Suppressor macrophage treated with lipopolysaccharide for 1 hour (primary cell): ENCODE measurements at regions not wholly inside any gene's neighbourhood (a gene's known extent, or its start where the extent isn't known, plus 50 kb on each side); places are given as distances from the start of the nearest gene placed in this dataset.
"Not testable (repeated sequence)": the region's sequence is repeated elsewhere in the genome, so short reads cannot be mapped to it uniquely, and the experiment has no call there.

Experiments
- DNase-seq, 3 donors: peaks; one replicate each; pipeline ENCODE4 v3.0.0-alpha.2; 2020 to 2022

DNA sequence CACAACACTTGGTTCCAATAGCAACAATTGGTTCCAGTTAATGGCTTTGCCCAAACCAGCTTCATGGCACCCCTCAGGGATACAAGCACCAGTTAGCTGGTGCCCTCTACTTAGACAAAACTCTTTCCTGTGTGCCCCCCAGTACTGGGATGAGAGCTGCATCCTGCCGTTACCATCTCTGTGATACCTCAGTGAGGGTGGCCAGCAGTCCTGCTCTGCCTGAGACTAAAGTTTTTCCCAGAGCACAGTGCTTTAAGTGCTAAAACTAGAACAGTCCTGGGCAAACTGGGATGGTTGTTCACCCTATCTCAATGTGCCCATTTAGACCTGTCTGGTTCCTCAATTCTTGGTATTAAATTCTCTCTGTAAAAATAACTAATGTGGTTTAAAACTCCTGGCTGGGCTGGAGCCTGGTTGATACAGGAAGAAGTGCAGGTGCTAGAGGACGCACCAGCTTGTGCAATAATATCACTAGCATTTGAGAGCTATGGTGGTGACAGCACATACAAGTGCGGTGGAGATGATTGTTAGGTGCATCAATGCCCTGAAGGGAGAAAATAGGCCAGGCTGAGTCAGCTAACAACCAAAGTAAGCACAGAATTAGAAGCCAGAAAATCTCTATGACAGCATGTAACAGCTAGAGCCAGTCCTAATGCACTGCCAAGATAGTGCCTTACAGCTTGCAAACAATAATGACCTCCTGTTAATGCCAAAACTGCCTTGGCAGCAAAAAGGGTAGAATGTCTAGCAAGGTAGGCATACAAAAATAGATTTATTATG is 179.8 kb upstream of the GALNT2 start:
- DNase-seq: no peak

DNA sequence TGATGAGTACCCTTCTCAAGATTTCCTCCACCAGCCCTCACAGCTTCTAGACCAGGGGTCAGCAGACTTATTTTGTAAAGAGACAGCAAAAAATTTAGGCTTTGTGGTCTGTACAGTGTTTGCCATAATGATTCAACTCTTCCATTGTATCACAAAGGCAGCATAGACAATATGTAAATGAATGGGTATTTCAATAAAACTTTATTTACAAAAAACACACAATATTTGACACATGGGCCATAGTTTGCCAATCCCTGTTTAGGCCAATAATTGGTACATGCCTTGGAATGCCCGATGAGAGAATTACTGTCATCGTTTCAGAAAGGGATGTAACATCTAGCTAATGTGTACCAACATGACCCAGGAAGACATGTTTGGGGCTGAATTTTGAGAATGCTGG is 178.9 kb upstream of the GALNT2 start:
- DNase-seq: no peak

DNA sequence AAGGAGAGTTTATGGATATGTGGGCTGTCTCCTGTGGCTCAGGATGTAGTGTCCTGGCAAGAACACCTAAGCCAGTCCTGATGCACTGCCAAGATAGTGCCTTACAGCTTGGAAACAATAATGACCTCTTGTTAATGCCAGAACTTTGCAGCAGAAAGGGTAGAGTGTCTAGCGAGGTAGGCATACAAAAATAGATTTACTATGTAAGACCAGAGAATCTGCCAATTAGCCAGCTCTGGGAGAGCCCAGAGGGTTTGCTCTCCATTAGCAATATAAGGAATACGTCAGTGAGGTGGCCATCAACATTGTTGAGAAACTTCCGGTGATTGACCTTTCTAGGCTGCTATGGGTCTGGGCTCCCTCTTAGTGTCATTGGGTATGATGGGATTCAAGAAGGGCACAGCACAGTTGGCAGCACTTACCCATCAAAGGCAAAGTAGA is 178.5 kb upstream of the GALNT2 start:
- DNase-seq: no peak

DNA sequence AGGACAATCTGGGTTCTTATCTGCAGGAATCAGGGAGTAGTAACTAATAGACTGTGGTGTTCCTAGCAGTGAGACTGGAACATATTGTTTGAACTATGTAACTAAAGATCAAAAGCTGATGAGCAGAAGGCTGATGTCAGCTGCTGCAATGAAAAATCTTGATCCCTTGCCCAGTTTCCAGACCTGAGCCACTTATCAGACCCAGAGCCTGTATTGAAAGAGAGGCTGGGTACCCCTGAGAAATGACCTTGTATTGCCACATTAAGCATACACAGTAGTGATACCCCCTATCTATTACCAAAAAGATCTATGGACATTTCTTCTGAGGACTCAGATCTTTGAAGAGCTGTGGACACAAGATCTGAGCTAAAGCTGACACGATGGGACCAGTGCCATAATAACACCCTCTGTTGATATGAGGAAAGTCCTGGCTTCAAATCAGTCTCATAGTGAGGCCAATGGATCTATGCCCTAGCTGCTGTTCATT is 178.0 kb upstream of the GALNT2 start:
- no peak for DNase-seq

DNA sequence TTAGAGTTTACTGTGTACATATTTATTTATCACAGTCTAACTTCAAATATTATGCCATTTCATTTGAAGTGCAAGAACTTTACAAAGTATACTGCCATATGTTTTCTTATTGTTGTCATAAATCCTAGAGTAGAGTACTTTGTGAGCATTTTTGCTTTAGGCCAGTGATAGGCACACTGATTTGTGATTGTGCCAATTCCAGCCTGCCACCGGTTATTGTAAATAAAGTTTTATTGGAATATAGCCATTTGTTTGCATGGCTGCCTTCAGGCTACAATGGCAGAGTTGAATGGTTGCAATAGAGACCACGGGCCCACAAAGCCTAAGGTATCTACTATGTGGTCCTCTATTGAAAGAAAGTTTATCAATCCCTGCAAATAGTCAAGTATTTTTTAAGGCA is 175.8 kb upstream of the GALNT2 start:
- no peak for DNase-seq

DNA sequence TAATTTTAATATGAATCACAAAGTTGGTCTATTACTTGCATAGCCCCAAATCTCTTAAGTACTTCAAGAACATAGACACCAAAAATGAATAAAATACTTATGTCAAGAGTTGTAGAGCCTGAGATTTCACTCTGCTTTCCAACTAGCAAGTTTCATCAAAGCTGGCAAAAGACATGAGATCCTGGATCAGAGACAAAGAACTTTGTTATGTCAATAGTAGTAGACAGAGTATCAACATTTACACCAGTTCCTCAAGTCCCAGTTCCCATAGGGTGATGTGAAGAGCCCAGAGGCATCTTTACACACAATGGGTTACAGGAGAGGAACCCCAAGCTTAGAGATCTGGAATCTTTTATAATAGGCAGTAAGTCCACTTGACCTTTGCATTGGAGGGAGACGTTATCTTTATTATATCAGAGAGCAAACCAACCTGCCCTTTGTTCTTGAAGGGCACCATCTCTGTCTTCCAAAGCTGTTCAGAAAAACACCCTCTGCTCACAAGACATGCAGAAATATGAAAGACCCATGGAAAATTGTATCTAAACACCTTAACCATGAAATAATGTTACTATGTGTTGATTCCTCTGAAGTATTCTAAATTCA is 174.4 kb upstream of the GALNT2 start:
- DNase-seq: no peak

DNA sequence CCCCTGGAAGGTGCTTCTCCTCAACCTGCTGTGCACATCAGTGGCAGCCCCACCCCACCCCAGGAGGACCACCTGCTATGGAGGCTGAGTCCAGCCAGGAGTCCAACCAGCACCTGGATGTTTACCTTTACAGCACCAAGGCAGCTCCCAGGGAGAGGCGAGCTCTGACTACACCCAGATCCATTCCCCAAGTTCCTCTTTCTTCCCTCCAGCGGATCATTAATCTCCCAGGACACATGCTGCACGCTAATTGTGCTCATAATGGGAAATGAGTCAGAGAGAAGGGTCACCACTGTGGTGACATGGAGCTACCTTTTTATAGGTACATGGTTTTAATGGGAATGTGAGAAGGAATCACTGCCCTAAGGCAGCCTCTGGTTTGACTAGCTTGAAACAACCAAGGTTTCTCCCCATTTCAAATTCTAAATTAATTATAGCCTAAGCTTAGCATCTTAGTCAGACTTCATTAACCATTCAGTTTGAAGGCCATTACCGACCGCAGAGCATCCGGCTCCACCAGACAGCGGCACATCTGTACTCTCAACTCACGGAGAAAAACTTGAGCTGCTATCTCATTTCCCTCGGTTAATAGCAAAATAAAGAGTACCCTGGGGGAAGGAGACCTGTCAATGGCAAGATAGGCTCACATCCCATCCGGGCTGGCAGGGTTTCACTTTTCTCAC is 173.1 kb upstream of the GALNT2 start:
- peak in 2 of 3 donors; percentile 6 to 17 for DNase-seq

DNA sequence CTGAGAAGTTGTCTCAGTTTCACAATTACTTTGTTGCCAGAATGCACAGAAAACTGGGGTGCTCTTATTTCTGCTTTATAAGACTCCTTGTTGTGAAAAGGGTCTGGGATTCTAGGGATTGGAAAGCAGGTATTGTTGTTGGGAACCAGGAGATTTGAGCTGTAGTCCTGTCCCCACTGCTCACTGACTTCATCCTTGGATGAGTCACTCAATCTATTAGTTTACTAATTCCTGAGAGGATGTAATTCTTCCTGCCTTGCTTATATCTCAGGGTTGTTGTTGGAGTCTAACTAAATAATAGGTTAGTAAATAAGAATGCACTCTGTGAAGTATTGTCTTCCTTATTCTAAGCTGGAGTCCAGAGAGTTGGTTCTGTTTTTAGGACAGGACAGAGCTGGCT is 172.5 kb upstream of the GALNT2 start:
- no peak for DNase-seq

DNA sequence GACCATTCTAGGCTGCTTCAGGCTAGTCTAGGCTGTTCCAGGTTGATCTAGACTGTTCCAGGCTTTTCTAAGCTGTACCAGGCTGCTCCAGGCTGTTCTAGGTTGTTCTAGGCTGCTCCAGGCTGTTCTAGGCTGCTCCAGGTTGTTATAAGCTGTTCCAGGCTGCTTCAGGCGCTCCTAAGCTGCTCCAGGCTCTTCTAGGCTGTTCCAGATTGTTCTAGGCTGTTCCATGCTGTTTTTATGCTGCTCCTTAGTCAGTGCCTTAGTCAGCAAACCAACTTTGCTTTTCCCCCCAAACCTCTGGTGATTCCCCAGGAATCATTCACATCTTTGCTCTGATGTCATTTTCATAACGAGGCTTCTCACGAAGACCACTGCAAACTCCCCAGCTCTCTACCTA is 171.4 kb upstream of the GALNT2 start:
- DNase-seq: no peak

DNA sequence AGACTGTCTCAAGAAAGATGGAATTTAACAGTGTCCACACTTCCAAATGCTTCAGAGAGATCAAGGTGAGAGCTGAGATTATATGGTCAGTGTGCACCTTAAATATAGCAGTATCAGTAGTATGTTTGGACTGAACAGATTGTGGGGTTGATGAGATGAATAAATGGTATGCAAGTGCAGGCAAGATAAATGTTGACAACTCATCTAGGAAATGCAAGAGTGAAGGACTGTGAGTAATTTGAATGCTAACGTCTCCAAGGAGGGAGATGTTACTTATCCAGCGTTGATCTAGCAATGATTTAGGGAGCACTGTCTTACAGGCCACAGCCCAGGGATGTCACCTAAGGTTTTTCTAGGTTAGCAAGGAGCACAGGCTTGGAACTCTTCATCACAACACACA is 170.7 kb upstream of the GALNT2 start:
- no peak for DNase-seq

DNA sequence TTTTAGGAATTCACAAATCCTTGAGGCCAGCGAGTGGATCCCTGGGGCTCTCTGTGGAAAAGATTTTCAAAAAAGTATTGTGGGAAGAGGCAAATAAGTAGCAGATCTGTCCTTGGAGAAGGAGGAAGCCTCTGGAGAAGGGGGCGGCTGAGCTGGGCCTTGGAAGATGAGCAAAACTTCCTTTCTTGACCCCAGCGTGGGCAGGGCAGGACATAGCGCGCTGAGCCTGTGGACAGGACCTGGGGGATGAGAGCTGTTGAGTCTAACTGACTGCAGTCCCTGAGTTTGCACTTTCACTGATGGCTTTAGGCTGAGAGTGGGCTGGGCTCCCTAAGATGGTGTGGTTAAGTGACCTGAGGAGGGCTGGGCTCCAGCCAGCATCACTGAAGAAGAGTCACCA is 170.2 kb upstream of the GALNT2 start:
- DNase-seq: peak; percentile 32 to 44 (median 38)

DNA sequence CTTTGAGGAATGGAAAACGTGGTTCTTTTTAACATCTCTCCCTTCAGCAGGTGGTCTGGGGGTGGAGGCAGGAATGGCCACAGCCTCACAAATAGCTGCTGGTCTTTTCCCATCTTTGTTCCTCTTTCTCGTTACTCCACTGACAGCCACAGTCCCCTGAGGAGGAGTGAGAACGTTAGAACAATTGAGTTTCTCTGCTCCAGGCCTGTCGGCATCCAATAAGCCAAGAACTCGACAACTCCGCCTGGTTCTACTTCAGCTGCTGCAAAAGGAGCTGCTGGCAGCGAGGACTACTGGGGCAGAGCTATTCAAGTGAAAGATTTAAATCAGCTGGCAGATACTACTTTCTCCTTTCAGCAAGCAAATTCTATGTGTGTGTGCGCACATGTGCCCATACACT is 169.5 kb upstream of the GALNT2 start:
- DNase-seq: peak in 2 of 3 donors; percentile 8

DNA sequence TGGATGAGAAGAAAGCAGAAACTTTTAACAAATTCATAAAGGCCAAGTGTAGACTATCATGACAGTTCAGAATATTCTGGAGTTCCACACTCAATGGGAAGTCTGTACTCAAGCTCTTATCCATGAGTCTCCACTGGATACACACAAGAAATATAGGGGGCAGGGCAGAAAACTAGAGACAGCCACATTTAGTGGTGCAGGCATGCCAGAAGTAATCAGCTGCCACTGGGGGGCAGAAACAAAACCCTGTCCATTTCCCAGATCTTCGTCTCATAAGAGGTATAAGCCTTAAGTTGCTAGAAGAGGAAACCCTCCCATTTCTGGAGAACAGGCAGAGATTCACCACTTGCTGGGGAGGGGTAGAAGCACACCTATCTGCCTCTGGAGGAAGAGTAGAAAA is 166.8 kb upstream of the GALNT2 start:
- no peak for DNase-seq

DNA sequence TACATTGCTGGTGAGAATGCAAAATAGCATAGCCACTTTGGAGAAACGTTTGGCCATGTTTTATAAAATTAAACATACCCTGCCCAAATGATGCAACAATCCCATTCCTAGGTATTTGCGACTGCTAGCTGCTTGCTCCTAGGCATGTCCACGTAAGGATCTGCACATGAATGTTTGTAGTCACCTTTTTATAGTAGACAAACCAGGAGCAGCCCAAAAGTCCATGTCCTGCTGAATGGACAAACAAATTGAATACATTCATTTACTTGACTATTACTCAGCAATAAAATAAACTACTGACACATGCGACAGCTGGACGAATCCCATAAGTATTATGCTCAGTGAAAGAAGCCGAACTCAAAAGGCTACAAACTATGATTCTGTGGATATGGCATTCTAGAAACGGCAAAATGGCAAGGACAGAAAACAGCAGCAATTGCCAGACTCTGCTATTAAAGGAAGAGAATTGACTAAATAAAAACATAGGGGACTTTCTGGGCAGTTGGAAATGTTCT is 161.9 kb upstream of the GALNT2 start:
- DNase-seq: no peak

DNA sequence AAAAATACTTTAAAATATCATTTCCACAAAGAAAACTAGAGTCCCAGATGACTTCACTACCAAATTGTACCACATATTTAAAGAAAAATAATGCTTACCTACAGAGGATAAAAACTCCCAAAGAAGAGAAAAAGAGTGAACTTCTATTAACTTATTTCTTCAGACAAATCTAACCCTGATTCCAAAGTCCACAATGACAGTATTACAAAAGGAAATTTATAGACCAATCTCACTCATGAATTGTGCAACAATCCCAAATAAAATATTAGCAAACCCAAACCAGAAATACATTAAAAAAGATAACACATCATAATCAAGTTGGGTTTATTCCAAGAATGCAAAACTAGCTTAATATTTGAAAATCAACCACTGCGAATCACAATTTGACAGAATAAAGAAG is 161.4 kb upstream of the GALNT2 start:
- DNase-seq: no peak

DNA sequence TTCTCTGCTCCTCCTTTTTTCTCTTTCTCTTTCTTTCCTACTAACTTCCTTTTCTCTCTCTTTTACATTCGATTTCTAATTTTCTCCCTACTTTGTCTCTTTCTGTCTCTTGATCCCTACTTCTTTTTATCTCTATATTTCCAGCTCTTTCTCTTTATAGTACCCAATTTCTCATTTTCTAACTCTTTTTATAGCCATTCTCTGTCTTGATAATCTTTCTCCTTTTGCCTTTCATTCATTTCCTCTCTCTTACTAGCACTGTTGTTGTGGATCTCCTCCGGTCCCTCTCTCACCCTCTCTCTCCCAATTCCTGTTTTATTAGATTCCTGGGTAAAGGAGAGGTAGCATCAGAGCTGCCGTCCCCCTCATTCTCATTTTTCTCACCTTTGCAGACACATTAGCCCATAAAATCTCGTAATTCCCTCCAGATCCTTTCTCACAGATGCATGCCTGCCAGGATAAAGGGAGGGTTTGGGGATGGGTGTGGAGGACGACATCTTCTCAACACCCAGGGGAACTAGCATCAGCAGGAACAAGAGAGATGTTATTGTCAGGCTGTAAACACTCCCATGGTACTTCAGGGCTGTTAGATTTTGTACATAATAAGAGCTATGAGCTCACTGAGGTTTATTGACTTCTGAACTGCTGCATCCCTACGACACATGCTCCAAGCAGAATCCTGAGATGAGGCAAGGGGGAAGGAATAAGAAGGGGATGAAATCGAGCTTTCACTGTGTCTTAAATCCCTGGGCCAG is 159.0 kb upstream of the GALNT2 start:
- no peak for DNase-seq

DNA sequence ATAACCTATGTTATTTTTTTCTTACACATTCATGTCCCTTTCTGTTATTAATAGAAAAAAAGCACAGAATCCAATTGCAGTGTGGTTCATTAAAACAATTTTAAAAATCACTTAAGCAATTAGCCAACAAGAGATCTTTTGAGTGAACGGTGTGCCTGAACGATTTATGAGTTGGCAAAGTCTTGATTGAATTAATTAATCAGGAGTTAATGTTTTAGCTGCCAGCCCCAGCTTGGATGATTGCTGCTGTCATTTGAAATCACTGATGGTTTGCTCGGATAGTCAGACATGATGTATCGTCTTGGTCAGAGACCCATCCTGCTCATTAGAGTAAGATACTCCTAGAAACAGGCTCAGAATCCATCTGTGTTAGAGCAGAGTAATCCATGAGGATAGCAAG is 158.3 kb upstream of the GALNT2 start:
- no peak for DNase-seq

DNA sequence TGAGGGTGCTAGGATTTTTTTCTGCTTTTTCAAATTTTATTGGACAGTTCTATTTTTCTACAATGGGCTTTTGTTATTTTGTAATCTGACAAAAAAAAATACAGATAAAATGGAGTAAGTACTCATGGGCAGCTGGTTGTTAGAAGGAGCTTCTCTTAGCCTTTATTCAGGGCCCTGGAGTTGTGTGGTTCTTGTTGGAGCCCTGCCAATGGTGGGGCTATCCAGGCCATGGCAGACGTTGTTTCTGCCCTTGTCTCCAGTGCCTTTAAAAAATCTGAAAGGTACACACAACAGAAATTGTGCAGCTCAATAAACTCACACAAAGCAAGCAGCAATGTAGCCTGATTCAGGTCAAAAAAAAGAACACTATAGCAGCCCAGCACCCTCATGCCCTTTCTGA is 153.5 kb upstream of the GALNT2 start:
- DNase-seq: no peak

DNA sequence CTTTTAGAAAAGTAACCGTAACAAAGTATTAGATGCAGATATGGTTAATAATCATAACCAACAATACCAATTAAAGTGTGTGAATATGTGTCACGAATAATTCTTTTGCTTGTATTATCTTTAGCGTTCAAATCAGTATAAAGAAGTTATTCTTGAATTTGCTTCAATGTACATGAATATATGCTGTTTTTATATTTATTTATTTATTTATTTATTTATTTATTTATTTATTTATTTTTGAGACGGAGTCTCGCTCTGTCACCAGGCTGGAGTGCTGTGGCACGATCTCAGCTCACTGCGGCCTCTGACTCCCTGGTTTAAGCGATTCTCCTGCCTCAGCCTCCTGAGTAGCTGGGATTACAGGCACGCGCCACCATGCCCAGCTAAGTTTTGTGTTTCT is 147.6 kb upstream of the GALNT2 start:
- not testable (repeated sequence) for DNase-seq

DNA sequence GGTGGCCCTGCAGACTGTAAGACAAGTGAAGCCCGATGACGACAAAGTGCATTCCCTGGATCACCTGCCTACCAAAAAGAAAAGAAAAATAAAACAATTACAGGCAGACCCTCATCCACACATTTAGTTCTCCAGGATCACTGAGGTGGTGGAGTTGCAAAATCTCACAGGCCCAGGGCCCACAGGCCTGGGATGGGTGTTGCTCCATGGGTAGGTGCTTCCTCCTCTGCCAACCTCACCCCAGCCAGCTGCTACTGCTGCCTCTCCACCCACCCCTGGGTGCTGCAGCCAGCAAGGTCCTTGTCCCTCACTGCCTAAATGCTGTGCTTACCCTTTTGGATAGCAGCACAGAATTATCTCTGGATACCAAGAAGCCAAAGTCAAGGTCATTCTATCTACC is 146.4 kb upstream of the GALNT2 start:
- DNase-seq: peak in 1 of 3 donors; percentile 6

DNA sequence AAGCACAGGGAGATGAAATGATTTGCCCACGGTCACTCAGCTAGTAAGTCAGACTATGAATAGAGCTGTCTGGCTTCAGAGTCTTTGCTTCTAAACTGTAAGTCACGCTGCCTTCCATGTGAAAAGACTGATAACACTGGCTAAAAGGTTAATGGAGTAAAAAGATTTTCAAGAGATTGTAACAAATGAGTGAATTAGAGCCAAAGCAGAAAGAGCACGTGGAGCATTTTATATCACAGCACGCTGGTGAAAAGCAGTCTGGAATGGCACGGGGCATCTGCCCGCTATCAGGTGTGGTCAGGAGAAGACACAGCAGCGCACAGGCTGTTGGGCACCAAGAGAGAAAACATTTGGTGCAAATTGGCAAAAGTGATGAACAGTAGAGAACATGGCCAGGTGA is 144.8 kb upstream of the GALNT2 start:
- no peak for DNase-seq

DNA sequence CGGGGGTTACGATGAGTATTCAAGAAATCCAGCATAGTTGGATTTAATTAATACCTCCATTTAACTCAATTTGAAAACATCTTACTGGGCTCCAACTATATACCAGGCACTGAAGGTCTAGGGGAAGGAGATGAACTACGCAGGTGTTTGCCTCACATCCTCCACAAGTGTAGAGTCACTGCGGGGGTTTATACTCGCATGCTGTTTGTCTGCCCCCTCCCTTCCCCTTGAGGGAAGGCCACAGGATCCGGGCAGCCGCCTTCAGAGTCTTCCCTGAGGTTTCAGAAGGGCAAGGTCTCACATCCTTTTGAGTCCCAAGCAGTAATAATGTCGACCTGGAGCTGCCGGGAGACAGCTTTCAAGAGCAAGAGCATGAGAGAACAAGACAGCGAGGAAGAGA is 142.4 kb upstream of the GALNT2 start:
- DNase-seq: no peak

DNA sequence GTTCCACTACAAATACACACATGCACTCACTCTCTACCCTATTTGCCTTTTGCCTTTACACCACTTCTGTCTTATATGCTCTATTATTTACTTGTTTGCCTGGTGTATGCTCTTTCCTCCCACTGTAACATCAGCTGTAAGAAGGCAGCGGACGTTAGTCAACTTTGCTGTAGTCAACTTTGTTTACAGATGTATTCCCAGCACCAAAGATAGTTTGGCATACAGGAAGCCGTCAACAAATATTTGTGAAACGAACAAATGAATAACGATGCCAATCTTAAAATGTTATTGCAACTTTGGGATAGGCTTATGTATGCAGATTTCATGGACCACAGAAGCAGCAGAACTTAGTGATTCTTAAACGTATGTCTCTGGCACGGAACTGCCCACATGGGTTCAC is 138.3 kb upstream of the GALNT2 start:
- DNase-seq: no peak
